Kidney (tissue), 13 donors: ENCODE measurements at regions not wholly inside any gene's neighbourhood (a gene's known extent, or its start where the extent isn't known, plus 50 kb on each side); places are given as distances from the start of the nearest gene placed in this dataset.

Source experiments
- DNase-seq, 5 donors: peaks; one replicate each; pipeline ENCODE4 v3.0.0-alpha.2; 2013 to 2020
- FAIRE-seq: peaks from 2 replicates; lab custom pipeline; 2012; peaks lifted over from hg19 to GRCh38; lab: Jason Lieb, UNC
- H3K27ac ChIP-seq, 2 donors: one replicate each; pipeline ENCODE4 v1.7.0; 2013; ENCODE audit warnings: low read depth in 2 of 2, low read length in 2 of 2, inconsistent platforms in 1 of 2
- H3K27me3 ChIP-seq: one replicate; pipeline ENCODE4 v1.7.1; 2013; ENCODE audit warnings: low read length, inconsistent platforms; ENCODE audit not compliant: control insufficient read depth, insufficient read depth
- H3K36me3 ChIP-seq, 3 donors: one replicate each; pipeline versions ENCODE4 v1.7.0 to v1.7.1; 2013; ENCODE audit warnings: low read length in 3 of 3, control low read depth in 1 of 3, inconsistent platforms in 1 of 3; ENCODE audit not compliant: insufficient read depth in 3 of 3, control insufficient read depth in 2 of 3
- H3K4me1 ChIP-seq, 3 donors: one replicate each; pipeline versions ENCODE4 v1.7.0 to v1.7.1; 2013; ENCODE audit warnings: low read length in 3 of 3, inconsistent platforms in 1 of 3, low read depth in 1 of 3; ENCODE audit not compliant: control insufficient read depth in 2 of 3, insufficient read depth in 2 of 3
- H3K4me3 ChIP-seq, 3 donors: one replicate each; pipeline versions ENCODE4 v1.7.0 to v1.8.1; 2013; ENCODE audit warnings: low read length in 3 of 3, control low read depth in 1 of 3, inconsistent platforms in 1 of 3
- H3K9ac ChIP-seq, 3 donors: one replicate each; pipeline versions ENCODE4 v1.7.0 to v1.7.1; 2013; ENCODE audit warnings: low read length in 3 of 3, control low read depth in 1 of 3, inconsistent platforms in 1 of 3
- H3K9me3 ChIP-seq, 3 donors: one replicate each; pipeline versions ENCODE4 v1.7.0 to v1.7.1; 2013; ENCODE audit warnings: low read length in 3 of 3, control low read depth in 1 of 3, inconsistent platforms in 1 of 3; ENCODE audit not compliant: control insufficient read depth in 2 of 3, insufficient read depth in 1 of 3
- CTCF ChIP-seq: IDR thresholded peaks from 3 replicates; pipeline ENCODE4 v1.5.1; 2012; ENCODE audit warnings: mild to moderate bottlenecking, moderate library complexity, borderline replicate concordance; ENCODE audit not compliant: insufficient read depth; ENCODE audit errors: extremely low read depth
- intact Hi-C: fragments of 100-400 bp; cut with DNase I; formaldehyde crosslinking; loops from one replicate; pipeline ENCODE4 v1.11.1; 2022
- donor health status: control.
- donor health status: control.
- donor health status: control.
- donor health status: control.
- donor health status: control.
- donor health status: DM: yes; HTN: yes; CAD: no.
- donor health status: Normal renal cell carcinoma (clear cell type).

GRCh38 chrX:139201924-139202323 lies 328.6 kb upstream of the F9 start:
- Histone ChIP-seq H3K9ac (no peak overlapping the region), H3K9me3 (no peaks in the 10 kb centered on the region), H3K36me3 (no peaks in the 10 kb centered on the region), H3K4me1 (no peaks in the 10 kb centered on the region), H3K27me3 (no peaks in the 10 kb centered on the region), H3K4me3 (no peak overlapping the region), H3K27ac (no peak overlapping the region)
- FAIRE-seq (peak; percentile 89), DNase-seq (no peak)
- intact Hi-C loops: no loop called here
- no peak for TF ChIP-seq CTCF

- H3K9me3 ChIP-seq: no peaks in the 10 kb centered on the region
- no peak for TF ChIP-seq CTCF
- no peak overlapping the region for H3K9ac ChIP-seq
- no peak overlapping the region for H3K27ac ChIP-seq
- no peak overlapping the region for H3K4me3 ChIP-seq
- H3K27me3 ChIP-seq: peaks cover 3% of the 10 kb centered on the region
- H3K4me1 ChIP-seq: no peaks in the 10 kb centered on the region
- DNase-seq (no peak), FAIRE-seq (no peak)
- no peaks in the 10 kb centered on the region for H3K36me3 ChIP-seq
- intact Hi-C loops: no loop called here
Measured at GRCh38 chrX:139200793-139201192, 329.7 kb upstream of the F9 start.

GRCh38 chrX:139200346-139200745 lies 330.2 kb upstream of the F9 start:
- no peak for FAIRE-seq
- Histone ChIP-seq H3K27me3 (peaks cover 3% of the 10 kb centered on the region), H3K36me3 (no peaks in the 10 kb centered on the region), H3K9me3 (no peaks in the 10 kb centered on the region), H3K9ac (no peak overlapping the region), H3K27ac (no peak overlapping the region), H3K4me1 (no peaks in the 10 kb centered on the region), H3K4me3 (no peak overlapping the region)
- no peak for DNase-seq
- TF ChIP-seq CTCF: no peak
- intact Hi-C loops: no loop called here

GRCh38 chrX:139199933-139200332 lies 330.6 kb upstream of the F9 start:
- Histone ChIP-seq H3K9ac (no peak overlapping the region), H3K9me3 (no peaks in the 10 kb centered on the region), H3K36me3 (no peaks in the 10 kb centered on the region), H3K27me3 (peaks cover 3% of the 10 kb centered on the region), H3K4me3 (no peak overlapping the region), H3K27ac (no peak overlapping the region), H3K4me1 (no peaks in the 10 kb centered on the region)
- no peak for TF ChIP-seq CTCF
- DNase-seq (no peak), FAIRE-seq (no peak)
- intact Hi-C loops: no loop called here
